Endodermal cell (in vitro differentiated cells): ENCODE measurements at regions not wholly inside any gene's neighbourhood (a gene's known extent, or its start where the extent isn't known, plus 50 kb on each side); places are given as distances from the start of the nearest gene placed in this dataset.

Experiments
- DNase-seq: peaks from one replicate; pipeline ENCODE4 v3.0.0-alpha.2; 2017
- H3K27ac ChIP-seq: 2 replicates; pipeline ENCODE4 v1.5.1; 2013; ENCODE audit warnings: mild to moderate bottlenecking, low read depth, low read length, moderate library complexity
- H3K27me3 ChIP-seq: 2 replicates; pipeline ENCODE4 v1.6.1; 2013; ENCODE audit warnings: mild to moderate bottlenecking, low read length, moderate library complexity; ENCODE audit not compliant: insufficient read depth, control insufficient read depth, poor library complexity, severe bottlenecking
- H3K36me3 ChIP-seq: 2 replicates; pipeline ENCODE4 v1.7.0; 2013; ENCODE audit warnings: mild to moderate bottlenecking, low read length, moderate library complexity; ENCODE audit not compliant: control insufficient read depth, insufficient read depth
- H3K4me1 ChIP-seq: one replicate; pipeline ENCODE4 v1.7.0; 2013; ENCODE audit warnings: low read length; ENCODE audit not compliant: control insufficient read depth, insufficient read depth
- H3K4me3 ChIP-seq: 2 replicates; pipeline ENCODE4 v1.5.1; 2013; ENCODE audit warnings: mild to moderate bottlenecking, low read length, moderate library complexity
- H3K9ac ChIP-seq: 2 replicates; pipeline ENCODE4 v1.6.1; 2013; ENCODE audit warnings: mild to moderate bottlenecking, low read length, moderate library complexity; ENCODE audit not compliant: poor library complexity, severe bottlenecking; ENCODE audit errors: extremely low read depth
- H3K9me3 ChIP-seq: 2 replicates; pipeline ENCODE4 v1.6.1; 2013; ENCODE audit warnings: mild to moderate bottlenecking, low read length, moderate library complexity; ENCODE audit not compliant: control insufficient read depth
- H3K27ac Mint-ChIP-seq: 2 replicates; pipeline ENCODE4 v1.8.0; 2020; ENCODE audit warnings: mixed read lengths
- H3K27me3 Mint-ChIP-seq: 2 replicates; pipeline ENCODE4 v1.8.0; 2021; ENCODE audit warnings: mild to moderate bottlenecking, mixed read lengths; ENCODE audit not compliant: insufficient read depth
- H3K36me3 Mint-ChIP-seq: 2 replicates; pipeline ENCODE4 v1.8.0; 2020; ENCODE audit warnings: low read depth, mixed read lengths
- H3K4me1 Mint-ChIP-seq: 2 replicates; pipeline ENCODE4 v1.8.0; 2020; ENCODE audit warnings: mixed read lengths
- H3K4me3 Mint-ChIP-seq: 2 replicates; pipeline ENCODE4 v1.8.0; 2020; ENCODE audit warnings: mild to moderate bottlenecking, moderate library complexity, mixed read lengths
- H3K9me3 Mint-ChIP-seq: 2 replicates; pipeline ENCODE4 v1.8.0; 2020; ENCODE audit warnings: mild to moderate bottlenecking, mixed read lengths
- CTCF ChIP-seq: fragments of 200-600 bp; sonication (generic); conservative IDR thresholded peaks from 2 replicates; pipeline ENCODE4 v1.5.0; 2021; ENCODE audit warnings: antibody characterized with exemption, mild to moderate bottlenecking
- WGBS, 2 experiments: methylation state at CpG; one replicate each; pipeline versions ENCODE4 v1.1.5 to v1.1.7; 2013; ENCODE audit warnings: missing lambda C conversion rate in 2 of 2, mixed read lengths in 1 of 2; ENCODE audit not compliant: insufficient coverage in 1 of 2, insufficient read length in 1 of 2; 5-methylcytosine and 5-hydroxymethylcytosine counted together

- TF ChIP-seq CTCF: peak; percentile 68
- peaks cover 4% of the 10 kb centered on the region for H3K4me1 Mint-ChIP-seq
- no peak overlapping the region for H3K27ac Mint-ChIP-seq
- no peaks in the 10 kb centered on the region for H3K9me3 ChIP-seq
- peak; percentile 60 for DNase-seq
- H3K36me3 ChIP-seq: no peaks in the 10 kb centered on the region
- no peaks in the 10 kb centered on the region for H3K4me1 ChIP-seq
- H3K9me3 Mint-ChIP-seq: no peaks in the 10 kb centered on the region
- 91 to 100% methylated on average over 1 of the region's 1 CpG for WGBS, 2 experiments
- H3K4me3 Mint-ChIP-seq: no peak overlapping the region
- H3K9ac ChIP-seq: no peak overlapping the region
- no peaks in the 10 kb centered on the region for H3K27me3 ChIP-seq
- H3K4me3 ChIP-seq: no peak overlapping the region
- H3K27ac ChIP-seq: no peak overlapping the region
- H3K36me3 Mint-ChIP-seq: peaks cover 15% of the 10 kb centered on the region
- peaks cover 2% of the 10 kb centered on the region for H3K27me3 Mint-ChIP-seq
Observed at GRCh38 chr1:38360807-38361206, 314.2 kb upstream of the POU3F1 start.

- Histone ChIP-seq H3K27me3 (no peaks in the 10 kb centered on the region), H3K4me3 (no peak overlapping the region), H3K4me1 (no peaks in the 10 kb centered on the region), H3K9ac (no peak overlapping the region), H3K27ac (no peak overlapping the region), H3K36me3 (no peaks in the 10 kb centered on the region), H3K9me3 (no peaks in the 10 kb centered on the region)
- 79 to 93% methylated on average over 5 to 6 of the region's 6 CpGs for WGBS, 2 experiments
- Mint-ChIP-seq H3K27me3 (no peaks in the 10 kb centered on the region), H3K4me1 (peaks cover 8% of the 10 kb centered on the region), H3K36me3 (peaks cover 16% of the 10 kb centered on the region), H3K4me3 (no peak overlapping the region), H3K9me3 (peaks cover 3% of the 10 kb centered on the region), H3K27ac (no peak overlapping the region)
- DNase-seq: peak; percentile 7
- no peak for TF ChIP-seq CTCF
Observed at GRCh38 chr1:38353956-38354355, 307.4 kb upstream of the POU3F1 start.

GRCh38 chr1:38352869-38353268 lies 306.3 kb upstream of the POU3F1 start:
- WGBS, 2 experiments: 63 to 85% methylated on average over 5 to 6 of the region's 6 CpGs
- Mint-ChIP-seq H3K36me3 (peaks cover 21% of the 10 kb centered on the region), H3K27ac (no peak overlapping the region), H3K9me3 (peaks cover 14% of the 10 kb centered on the region), H3K4me3 (no peak overlapping the region), H3K4me1 (peaks cover 8% of the 10 kb centered on the region), H3K27me3 (peaks cover 3% of the 10 kb centered on the region)
- no peaks in the 10 kb centered on the region for H3K4me1 ChIP-seq
- no peaks in the 10 kb centered on the region for H3K36me3 ChIP-seq
- no peak overlapping the region for H3K9ac ChIP-seq
- no peak for TF ChIP-seq CTCF
- H3K9me3 ChIP-seq: peaks cover 9% of the 10 kb centered on the region
- H3K27ac ChIP-seq: no peak overlapping the region
- peak; percentile 43 for DNase-seq
- H3K4me3 ChIP-seq: no peak overlapping the region
- no peaks in the 10 kb centered on the region for H3K27me3 ChIP-seq
